Glutamatergic neuron (in vitro differentiated cells): ENCODE measurements at regions not wholly inside any gene's neighbourhood (a gene's known extent, or its start where the extent isn't known, plus 50 kb on each side); places are given as distances from the start of the nearest gene placed in this dataset.

Experiments
- DNase-seq: peaks from one replicate; pipeline ENCODE4 v3.0.0; 2022
- H3K27ac Mint-ChIP-seq: one replicate; pipeline ENCODE4 v1.8.0; 2020; ENCODE audit warnings: mild to moderate bottlenecking, mixed read lengths, inconsistent platforms; ENCODE audit not compliant: unreplicated experiment
- H3K27me3 Mint-ChIP-seq: one replicate; pipeline ENCODE4 v1.8.0; 2020; ENCODE audit warnings: mild to moderate bottlenecking, moderate library complexity, mixed read lengths, inconsistent platforms; ENCODE audit not compliant: unreplicated experiment
- H3K36me3 Mint-ChIP-seq: one replicate; pipeline ENCODE4 v1.8.0; 2020; ENCODE audit warnings: mild to moderate bottlenecking, mixed read lengths, inconsistent platforms; ENCODE audit not compliant: unreplicated experiment
- H3K4me1 Mint-ChIP-seq: one replicate; pipeline ENCODE4 v1.8.0; 2020; ENCODE audit warnings: mild to moderate bottlenecking, low read depth, mixed read lengths, inconsistent platforms; ENCODE audit not compliant: unreplicated experiment
- H3K4me3 Mint-ChIP-seq: one replicate; pipeline ENCODE4 v1.8.0; 2020; ENCODE audit warnings: mild to moderate bottlenecking, mixed read lengths, inconsistent platforms; ENCODE audit not compliant: unreplicated experiment
- H3K9me3 Mint-ChIP-seq: one replicate; pipeline ENCODE4 v1.8.0; 2020; ENCODE audit warnings: mild to moderate bottlenecking, moderate library complexity, mixed read lengths, inconsistent platforms; ENCODE audit not compliant: unreplicated experiment
- CTCF ChIP-seq: fragments of 200-600 bp; sonication (generic); IDR thresholded peaks from one replicate; pipeline ENCODE4 v1.5.0; 2021; ENCODE audit not compliant: partially characterized antibody, unreplicated experiment

DNA sequence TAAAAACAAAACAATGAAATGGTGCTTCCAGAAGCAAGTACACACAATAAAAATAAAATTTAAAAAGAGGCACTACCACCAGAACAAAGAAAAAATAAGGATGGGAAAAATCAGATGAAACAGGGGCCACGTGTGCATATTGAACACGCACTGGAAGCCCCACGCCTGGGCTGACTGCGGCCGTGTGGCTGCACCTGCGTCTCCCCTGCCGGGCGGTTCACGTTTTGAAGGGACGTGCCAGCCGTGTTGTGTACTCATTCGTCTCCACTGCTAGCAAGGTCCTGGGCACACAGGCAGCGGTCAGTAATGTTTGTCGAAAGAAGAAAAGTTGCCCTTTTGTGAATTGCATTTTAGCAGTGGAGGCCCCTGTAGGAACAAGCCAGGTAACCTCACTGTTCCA lies 255.9 kb upstream of the RNF32 start:
- H3K36me3 Mint-ChIP-seq = no peaks in the 10 kb centered on the region
- H3K4me1 Mint-ChIP-seq = peaks cover 7% of the 10 kb centered on the region
- H3K9me3 Mint-ChIP-seq = no peaks in the 10 kb centered on the region
- no peak for DNase-seq
- H3K27me3 Mint-ChIP-seq = no peaks in the 10 kb centered on the region
- no peak overlapping the region for H3K4me3 Mint-ChIP-seq
- H3K27ac Mint-ChIP-seq = no peak overlapping the region
- no peak for TF ChIP-seq CTCF

- H3K9me3 Mint-ChIP-seq = no peaks in the 10 kb centered on the region
- TF ChIP-seq CTCF = no peak
- no peaks in the 10 kb centered on the region for H3K27me3 Mint-ChIP-seq
- no peak overlapping the region for H3K4me3 Mint-ChIP-seq
- no peaks in the 10 kb centered on the region for H3K36me3 Mint-ChIP-seq
- no peak overlapping the region for H3K27ac Mint-ChIP-seq
- no peak for DNase-seq
- peaks cover 7% of the 10 kb centered on the region for H3K4me1 Mint-ChIP-seq
Observed at GRCh38 chr7:156383526-156383925, 257.0 kb upstream of the RNF32 start.

GRCh38 chr7:156380261-156380660 lies 260.3 kb upstream of the RNF32 start:
- no peak for DNase-seq
- no peak for TF ChIP-seq CTCF
- peaks cover 1% of the 10 kb centered on the region for H3K9me3 Mint-ChIP-seq
- H3K4me1 Mint-ChIP-seq = peaks cover 15% of the 10 kb centered on the region
- H3K27me3 Mint-ChIP-seq = peaks cover 2% of the 10 kb centered on the region
- no peaks in the 10 kb centered on the region for H3K36me3 Mint-ChIP-seq
- no peak overlapping the region for H3K27ac Mint-ChIP-seq
- no peak overlapping the region for H3K4me3 Mint-ChIP-seq

DNA sequence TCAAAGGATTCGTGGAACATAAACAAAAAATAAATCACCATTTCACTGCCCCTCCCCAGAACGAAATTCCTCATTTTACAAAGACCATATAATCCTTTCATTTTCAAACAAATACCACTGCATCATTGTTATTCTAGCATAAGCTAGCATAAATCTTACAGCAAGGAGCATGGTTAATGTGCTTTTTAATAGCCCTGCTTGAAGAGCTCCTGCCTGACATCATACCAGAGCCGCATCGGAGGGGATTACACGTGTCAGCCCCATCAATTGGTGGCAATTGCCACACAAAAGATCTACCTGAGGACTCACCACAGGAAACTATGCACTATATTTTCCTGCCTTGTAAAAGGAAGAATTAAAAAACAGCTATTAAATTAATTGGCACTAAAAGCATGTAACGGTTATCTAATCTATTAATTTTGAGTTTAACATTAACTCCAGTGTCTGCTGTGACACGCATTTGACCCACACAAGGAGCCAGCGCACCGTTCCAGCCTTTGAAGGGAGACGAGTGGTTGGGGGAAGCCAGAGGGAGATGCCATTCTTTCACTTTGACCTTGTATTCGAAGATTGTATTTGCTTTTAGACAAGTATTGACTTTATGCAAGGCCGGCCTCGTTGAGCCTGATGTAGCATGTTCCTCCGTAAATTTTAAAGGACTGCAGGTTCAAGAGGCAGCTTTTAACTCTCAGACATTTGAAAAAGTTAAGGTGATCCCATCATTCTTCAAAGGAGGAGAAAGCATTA lies 261.1 kb upstream of the RNF32 start:
- Mint-ChIP-seq H3K27me3 (peaks cover 2% of the 10 kb centered on the region), H3K4me3 (no peak overlapping the region), H3K4me1 (peaks cover 15% of the 10 kb centered on the region), H3K9me3 (peaks cover 1% of the 10 kb centered on the region), H3K36me3 (no peaks in the 10 kb centered on the region), H3K27ac (no peak overlapping the region)
- no peak for TF ChIP-seq CTCF
- no peak for DNase-seq

DNA sequence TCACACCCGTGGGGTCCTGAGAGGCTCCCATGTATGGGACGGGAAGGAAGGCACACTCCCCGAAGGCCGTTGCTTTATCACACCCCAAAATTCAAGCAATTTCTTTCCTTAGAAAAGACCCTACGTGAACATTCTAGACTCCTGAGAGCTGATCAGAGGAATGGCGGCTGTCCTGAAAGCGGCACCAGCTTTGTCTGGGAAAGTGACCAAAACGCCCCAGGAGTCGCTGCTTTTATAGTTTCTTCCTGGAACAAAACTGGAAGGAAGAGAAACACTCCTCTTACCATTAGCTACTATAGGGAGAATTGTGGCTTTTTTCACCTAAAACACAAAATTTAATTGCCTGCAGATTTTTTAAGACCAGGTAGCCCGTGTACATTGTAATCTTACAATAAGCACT lies 261.8 kb upstream of the RNF32 start:
- H3K27me3 Mint-ChIP-seq = peaks cover 2% of the 10 kb centered on the region
- no peaks in the 10 kb centered on the region for H3K36me3 Mint-ChIP-seq
- H3K4me3 Mint-ChIP-seq = no peak overlapping the region
- no peak for DNase-seq
- no peak overlapping the region for H3K27ac Mint-ChIP-seq
- H3K9me3 Mint-ChIP-seq = peaks cover 1% of the 10 kb centered on the region
- H3K4me1 Mint-ChIP-seq = peaks cover 15% of the 10 kb centered on the region
- TF ChIP-seq CTCF = no peak
